ENCODE measurements at regions not wholly inside any gene's neighbourhood (a gene's known extent, or its start where the extent isn't known, plus 50 kb on each side); places are given as distances from the start of the nearest gene placed in this dataset.

- no peak for DNase-seq
Observed at GRCh38 chr2:71277536-71278103, 50.7 kb upstream of the PAIP2B start.

DNA sequence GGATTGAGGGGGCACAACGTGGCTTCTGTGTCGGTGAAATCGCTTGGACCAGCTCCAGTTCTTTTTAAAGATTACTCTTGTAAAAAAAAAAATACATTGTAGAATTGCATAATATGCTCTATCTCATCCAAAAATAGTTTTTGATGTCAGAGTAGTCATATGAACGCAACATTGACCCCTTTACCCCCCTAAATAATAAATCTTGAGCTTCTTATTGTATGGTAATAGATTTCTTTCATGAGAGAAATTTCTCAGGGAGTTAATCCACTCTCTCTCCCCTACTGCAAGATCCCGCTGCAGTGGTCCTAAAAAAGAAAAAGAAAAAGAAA lies 50.2 kb upstream of the PAIP2B start:
- no peak for DNase-seq

- peak; percentile 83 for DNase-seq
Observed at GRCh38 chr2:71276311-71277146, 49.6 kb upstream of the PAIP2B start.

Measured in CD4-positive, alpha-beta T cell treated with Interleukin-15 for 1 hour (primary cell).